GM21786 (cell line): ENCODE measurements at regions not wholly inside any gene's neighbourhood (a gene's known extent, or its start where the extent isn't known, plus 50 kb on each side); places are given as distances from the start of the nearest gene placed in this dataset.
"Not testable (repeated sequence)": the region's sequence is repeated elsewhere in the genome, so short reads cannot be mapped to it uniquely, and the experiment has no call there.

Experiments
- ATAC-seq: cut with Tn5 transposase; IDR thresholded peaks from one replicate; pipeline ENCODE4 v1.9.1; 2021; ENCODE audit not compliant: unreplicated experiment

GRCh38 chr4:189622574-189622973 lies 318.1 kb upstream of the FRG1 start:
- not testable (repeated sequence) for ATAC-seq

GRCh38 chr4:189627041-189627440 lies 313.6 kb upstream of the FRG1 start:
- not testable (repeated sequence) for ATAC-seq

GRCh38 chr4:189629733-189630132 lies 310.9 kb upstream of the FRG1 start:
- ATAC-seq, result not testable (repeated sequence)

- ATAC-seq, result peak; percentile 83
Observed at GRCh38 chr4:189630913-189631567, 309.6 kb upstream of the FRG1 start.

- not testable (repeated sequence) for ATAC-seq
Observed at GRCh38 chr4:189631568-189631916, 309.1 kb upstream of the FRG1 start.

- not testable (repeated sequence) for ATAC-seq
Observed at GRCh38 chr4:189650436-189650835, 290.2 kb upstream of the FRG1 start.

GRCh38 chr4:189653130-189653653 lies 287.5 kb upstream of the FRG1 start:
- not testable (repeated sequence) for ATAC-seq

GRCh38 chr4:189653983-189654382 lies 286.7 kb upstream of the FRG1 start:
- ATAC-seq, result not testable (repeated sequence)

- not testable (repeated sequence) for ATAC-seq
Observed at GRCh38 chr4:189654396-189654795, 286.3 kb upstream of the FRG1 start.

GRCh38 chr4:189655817-189656216 lies 284.9 kb upstream of the FRG1 start:
- ATAC-seq, result not testable (repeated sequence)

GRCh38 chr4:189656641-189657040 lies 284.0 kb upstream of the FRG1 start:
- no peak for ATAC-seq

GRCh38 chr4:189658259-189658658 lies 282.4 kb upstream of the FRG1 start:
- not testable (repeated sequence) for ATAC-seq

- ATAC-seq, result not testable (repeated sequence)
Observed at GRCh38 chr4:189658831-189659230, 281.8 kb upstream of the FRG1 start.

GRCh38 chr4:189659287-189659686 lies 281.4 kb upstream of the FRG1 start:
- ATAC-seq, result no peak

GRCh38 chr4:189660722-189661360 lies 279.8 kb upstream of the FRG1 start:
- no peak for ATAC-seq

- ATAC-seq, result no peak
Observed at GRCh38 chr4:189664693-189665250, 275.9 kb upstream of the FRG1 start.

GRCh38 chr4:189665712-189666305 lies 274.9 kb upstream of the FRG1 start:
- ATAC-seq, result not testable (repeated sequence)

GRCh38 chr4:189667386-189667785 lies 273.3 kb upstream of the FRG1 start:
- ATAC-seq, result not testable (repeated sequence)

GRCh38 chr4:189697675-189698245 lies 242.9 kb upstream of the FRG1 start:
- not testable (repeated sequence) for ATAC-seq

GRCh38 chr4:189703000-189703399 lies 237.7 kb upstream of the FRG1 start:
- ATAC-seq, result not testable (repeated sequence)

- ATAC-seq, result not testable (repeated sequence)
Observed at GRCh38 chr4:189706821-189707220, 233.9 kb upstream of the FRG1 start.
